Neural progenitor cell (in vitro differentiated cells): ENCODE measurements at regions not wholly inside any gene's neighbourhood (a gene's known extent, or its start where the extent isn't known, plus 50 kb on each side); places are given as distances from the start of the nearest gene placed in this dataset.

Experiments
- DNase-seq: peaks from one replicate; pipeline ENCODE4 v3.0.0-alpha.2; 2016; ENCODE audit warnings: low spot score
- H2AFZ ChIP-seq: fragments of 200-600 bp; sonication (generic); replicated peaks from 2 replicates; pipeline ENCODE4 v1.6.1; 2016; ENCODE audit warnings: antibody characterized with exemption
- H3F3A ChIP-seq: fragments of 200-600 bp; sonication (generic); 2 replicates; pipeline ENCODE4 v1.6.1; 2016; ENCODE audit warnings: antibody characterized with exemption, low read depth
- H3K27ac ChIP-seq: fragments of 200-600 bp; sonication (generic); 2 replicates; pipeline ENCODE4 v1.5.1; 2016; ENCODE audit warnings: mild to moderate bottlenecking
- H3K27me3 ChIP-seq: fragments of 200-600 bp; sonication (generic); 2 replicates; pipeline ENCODE4 v1.6.1; 2016; ENCODE audit warnings: mild to moderate bottlenecking, moderate library complexity
- H3K36me3 ChIP-seq: fragments of 200-600 bp; sonication (generic); 2 replicates; pipeline ENCODE4 v1.5.1; 2016
- H3K4me1 ChIP-seq: fragments of 200-600 bp; sonication (generic); 2 replicates; pipeline ENCODE4 v1.6.1; 2016; ENCODE audit warnings: mixed run types
- H3K4me2 ChIP-seq: fragments of 200-600 bp; sonication (generic); 2 replicates; pipeline ENCODE4 v1.6.1; 2016
- H3K4me3 ChIP-seq: fragments of 200-600 bp; sonication (generic); 2 replicates; pipeline ENCODE4 v1.5.1; 2016
- H3K79me2 ChIP-seq: fragments of 200-600 bp; sonication (generic); 2 replicates; pipeline ENCODE4 v1.6.1; 2016; ENCODE audit warnings: low read depth
- H3K9ac ChIP-seq: fragments of 200-600 bp; sonication (generic); 2 replicates; pipeline ENCODE4 v1.6.1; 2016
- H3K9me3 ChIP-seq: fragments of 200-600 bp; sonication (generic); 2 replicates; pipeline ENCODE4 v1.5.1; 2016; ENCODE audit warnings: low read depth
- H4K20me1 ChIP-seq: fragments of 200-600 bp; sonication (generic); 2 replicates; pipeline ENCODE4 v1.6.1; 2016; ENCODE audit warnings: low read depth
- H3K27ac Mint-ChIP-seq: 3 replicates; pipeline ENCODE4 v1.8.0; 2021; ENCODE audit warnings: mixed read lengths
- H3K27me3 Mint-ChIP-seq: 2 replicates; pipeline ENCODE4 v1.8.0; 2022; ENCODE audit warnings: low read depth, mild to moderate bottlenecking, inconsistent platforms, moderate library complexity, mixed read lengths; ENCODE audit not compliant: insufficient read depth
- H3K36me3 Mint-ChIP-seq: 3 replicates; pipeline ENCODE4 v1.8.0; 2021; ENCODE audit warnings: mixed read lengths
- H3K4me1 Mint-ChIP-seq: 3 replicates; pipeline ENCODE4 v1.8.0; 2021; ENCODE audit warnings: mixed read lengths
- H3K4me3 Mint-ChIP-seq: 3 replicates; pipeline ENCODE4 v1.8.0; 2021; ENCODE audit warnings: mild to moderate bottlenecking, moderate library complexity, mixed read lengths
- H3K9me3 Mint-ChIP-seq: 3 replicates; pipeline ENCODE4 v1.8.0; 2020; ENCODE audit warnings: mixed read lengths
- EZH2 ChIP-seq: fragments of 200-600 bp; sonication (generic); IDR thresholded peaks from 2 replicates; pipeline ENCODE4 v1.6.1; 2017; ENCODE audit warnings: antibody characterized with exemption, mild to moderate bottlenecking, moderate library complexity
- EZH2phosphoT487 ChIP-seq: fragments of 200-600 bp; sonication (generic); IDR thresholded peaks from 2 replicates; pipeline ENCODE4 v1.6.1; 2017; ENCODE audit warnings: antibody characterized with exemption
- TF ChIP-seq, protein P1 (sequence below): fragments of 200-600 bp; sonication (generic); IDR thresholded peaks from 2 replicates; pipeline ENCODE4 v1.5.1; 2017; ENCODE audit warnings: antibody characterized with exemption, mild to moderate bottlenecking

GRCh38 chr9:86757382-86757720 is 190.0 kb downstream of the GAS1 start:
- H3K4me1 Mint-ChIP-seq, result no peaks in the 10 kb centered on the region
- Histone ChIP-seq H3K4me2 (no peak overlapping the region), H3K9me3 (no peaks in the 10 kb centered on the region)

GRCh38 chr9:86756576-86757381 is 190.5 kb downstream of the GAS1 start:
- Histone ChIP-seq H3K4me1 (peaks cover 5% of the 10 kb centered on the region), H3K4me2 (no peak overlapping the region), H3K9me3 (no peaks in the 10 kb centered on the region), H3F3A (no peaks in the 10 kb centered on the region), H3K9ac (no peak overlapping the region), H3K4me3 (no peak overlapping the region), H3K27me3 (no peaks in the 10 kb centered on the region), H3K27ac (no peak overlapping the region), H3K36me3 (no peaks in the 10 kb centered on the region), H2AFZ (no peak overlapping the region), H3K79me2 (no peaks in the 10 kb centered on the region), H4K20me1 (no peaks in the 10 kb centered on the region)
- H3K4me1 Mint-ChIP-seq, result no peaks in the 10 kb centered on the region
- H3K27me3 Mint-ChIP-seq, result peaks cover 2% of the 10 kb centered on the region
- TF ChIP-seq EZH2phosphoT487 (no peak), EZH2 (no peak)
- TF ChIP-seq, protein P1, sequence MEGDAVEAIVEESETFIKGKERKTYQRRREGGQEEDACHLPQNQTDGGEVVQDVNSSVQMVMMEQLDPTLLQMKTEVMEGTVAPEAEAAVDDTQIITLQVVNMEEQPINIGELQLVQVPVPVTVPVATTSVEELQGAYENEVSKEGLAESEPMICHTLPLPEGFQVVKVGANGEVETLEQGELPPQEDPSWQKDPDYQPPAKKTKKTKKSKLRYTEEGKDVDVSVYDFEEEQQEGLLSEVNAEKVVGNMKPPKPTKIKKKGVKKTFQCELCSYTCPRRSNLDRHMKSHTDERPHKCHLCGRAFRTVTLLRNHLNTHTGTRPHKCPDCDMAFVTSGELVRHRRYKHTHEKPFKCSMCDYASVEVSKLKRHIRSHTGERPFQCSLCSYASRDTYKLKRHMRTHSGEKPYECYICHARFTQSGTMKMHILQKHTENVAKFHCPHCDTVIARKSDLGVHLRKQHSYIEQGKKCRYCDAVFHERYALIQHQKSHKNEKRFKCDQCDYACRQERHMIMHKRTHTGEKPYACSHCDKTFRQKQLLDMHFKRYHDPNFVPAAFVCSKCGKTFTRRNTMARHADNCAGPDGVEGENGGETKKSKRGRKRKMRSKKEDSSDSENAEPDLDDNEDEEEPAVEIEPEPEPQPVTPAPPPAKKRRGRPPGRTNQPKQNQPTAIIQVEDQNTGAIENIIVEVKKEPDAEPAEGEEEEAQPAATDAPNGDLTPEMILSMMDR, result no peak
- no peak overlapping the region for H3K4me3 Mint-ChIP-seq
- no peak for DNase-seq
- no peaks in the 10 kb centered on the region for H3K36me3 Mint-ChIP-seq
- no peaks in the 10 kb centered on the region for H3K9me3 Mint-ChIP-seq
- no peak overlapping the region for H3K27ac Mint-ChIP-seq

More at GRCh38 chr9:86757382-86757720, 190.0 kb downstream of the GAS1 start:
- H3K9ac ChIP-seq, result no peak overlapping the region
- TF ChIP-seq EZH2phosphoT487 (no peak), EZH2 (no peak)
- TF ChIP-seq, protein P1, result no peak
- H3K36me3 Mint-ChIP-seq, result no peaks in the 10 kb centered on the region
- H2AFZ ChIP-seq, result no peak overlapping the region
- no peak overlapping the region for H3K27ac ChIP-seq
- no peak for DNase-seq
- no peak overlapping the region for H3K4me3 ChIP-seq
- no peaks in the 10 kb centered on the region for H3F3A ChIP-seq
- no peaks in the 10 kb centered on the region for H4K20me1 ChIP-seq
- H3K27me3 Mint-ChIP-seq, result no peaks in the 10 kb centered on the region
- no peaks in the 10 kb centered on the region for H3K36me3 ChIP-seq
- H3K27me3 ChIP-seq, result no peaks in the 10 kb centered on the region
- H3K27ac Mint-ChIP-seq, result no peak overlapping the region
- H3K4me1 ChIP-seq, result peaks cover 5% of the 10 kb centered on the region
- no peak overlapping the region for H3K4me3 Mint-ChIP-seq
- no peaks in the 10 kb centered on the region for H3K79me2 ChIP-seq
- peaks cover 2% of the 10 kb centered on the region for H3K9me3 Mint-ChIP-seq

GRCh38 chr9:86755561-86755941 is 191.8 kb downstream of the GAS1 start:
- Histone ChIP-seq H3K9me3 (no peaks in the 10 kb centered on the region), H3K4me1 (peaks cover 5% of the 10 kb centered on the region), H3K27ac (no peak overlapping the region), H3K4me2 (no peak overlapping the region), H3K79me2 (no peaks in the 10 kb centered on the region), H3K36me3 (no peaks in the 10 kb centered on the region), H2AFZ (no peak overlapping the region), H4K20me1 (no peaks in the 10 kb centered on the region), H3K4me3 (no peak overlapping the region), H3F3A (no peaks in the 10 kb centered on the region), H3K9ac (no peak overlapping the region), H3K27me3 (no peaks in the 10 kb centered on the region)
- Mint-ChIP-seq H3K27me3 (peaks cover 2% of the 10 kb centered on the region), H3K4me3 (no peak overlapping the region), H3K27ac (no peak overlapping the region), H3K36me3 (no peaks in the 10 kb centered on the region), H3K9me3 (no peaks in the 10 kb centered on the region), H3K4me1 (no peaks in the 10 kb centered on the region)
- TF ChIP-seq, protein P1, result no peak
- TF ChIP-seq EZH2, result no peak
- no peak for TF ChIP-seq EZH2phosphoT487
- no peak for DNase-seq
